Dendritic cell treated with granulocyte-macrophage colony-stimulating factor and Interleukin-4, amounts not matched to agents 40 ng/mL and 50 ng/mL, for 4 days (primary cell): ENCODE measurements at regions not wholly inside any gene's neighbourhood (a gene's known extent, or its start where the extent isn't known, plus 50 kb on each side); places are given as distances from the start of the nearest gene placed in this dataset.

Source experiments
- H3K27ac Mint-ChIP-seq: one replicate; pipeline ENCODE4 v1.8.0; 2022; ENCODE audit warnings: mild to moderate bottlenecking, mixed read lengths
- H3K27me3 Mint-ChIP-seq: one replicate; pipeline ENCODE4 v1.8.0; 2022; ENCODE audit warnings: mild to moderate bottlenecking, mixed read lengths
- H3K36me3 Mint-ChIP-seq: one replicate; pipeline ENCODE4 v1.8.0; 2022; ENCODE audit warnings: low read depth, mixed read lengths
- H3K4me1 Mint-ChIP-seq: one replicate; pipeline ENCODE4 v1.8.0; 2022; ENCODE audit warnings: low read depth, mixed read lengths
- H3K4me3 Mint-ChIP-seq: one replicate; pipeline ENCODE4 v1.8.0; 2022; ENCODE audit warnings: mild to moderate bottlenecking, moderate library complexity, mixed read lengths
- H3K9me3 Mint-ChIP-seq: one replicate; pipeline ENCODE4 v1.8.0; 2022; ENCODE audit warnings: mixed read lengths
- intact Hi-C: fragments of 100-400 bp; cut with micrococcal nuclease; formaldehyde crosslinking; loops from one replicate; pipeline ENCODE4 v1.15.0; 2022

- no peak overlapping the region for H3K27ac Mint-ChIP-seq
- H3K4me3 Mint-ChIP-seq: no peak overlapping the region
- H3K36me3 Mint-ChIP-seq: no peaks in the 10 kb centered on the region
- H3K9me3 Mint-ChIP-seq: no peaks in the 10 kb centered on the region
- intact Hi-C loops: no loop called here
- H3K4me1 Mint-ChIP-seq: no peaks in the 10 kb centered on the region
- H3K27me3 Mint-ChIP-seq: no peaks in the 10 kb centered on the region
Measured at GRCh38 chr2:129909651-129910418, 69.6 kb upstream of the RAB6C start.

- no peaks in the 10 kb centered on the region for H3K27me3 Mint-ChIP-seq
- intact Hi-C loops: no loop called here
Measured at GRCh38 chr2:129910446-129911362, 68.8 kb upstream of the RAB6C start.

GRCh38 chr2:129911363-129912065 is 68.0 kb upstream of the RAB6C start:
- H3K4me3 Mint-ChIP-seq: no peak overlapping the region
- H3K9me3 Mint-ChIP-seq: no peaks in the 10 kb centered on the region
- no peaks in the 10 kb centered on the region for H3K4me1 Mint-ChIP-seq
- H3K27ac Mint-ChIP-seq: no peak overlapping the region
- intact Hi-C loops: no loop called here
- H3K27me3 Mint-ChIP-seq: no peaks in the 10 kb centered on the region
- H3K36me3 Mint-ChIP-seq: no peaks in the 10 kb centered on the region

More at GRCh38 chr2:129910446-129911362, 68.8 kb upstream of the RAB6C start:
- H3K36me3 Mint-ChIP-seq: no peaks in the 10 kb centered on the region
- no peak overlapping the region for H3K4me3 Mint-ChIP-seq
- H3K27ac Mint-ChIP-seq: no peak overlapping the region
- no peaks in the 10 kb centered on the region for H3K9me3 Mint-ChIP-seq
- no peaks in the 10 kb centered on the region for H3K4me1 Mint-ChIP-seq

- Mint-ChIP-seq H3K27ac (no peak overlapping the region), H3K4me3 (no peak overlapping the region), H3K9me3 (no peaks in the 10 kb centered on the region), H3K36me3 (no peaks in the 10 kb centered on the region), H3K27me3 (no peaks in the 10 kb centered on the region), H3K4me1 (no peaks in the 10 kb centered on the region)
- intact Hi-C loops: no loop called here
Measured at GRCh38 chr2:129912066-129912820, 67.2 kb upstream of the RAB6C start.

GRCh38 chr2:129912871-129913694 is 66.4 kb upstream of the RAB6C start:
- Mint-ChIP-seq H3K27ac (no peak overlapping the region), H3K27me3 (no peaks in the 10 kb centered on the region), H3K36me3 (no peaks in the 10 kb centered on the region), H3K9me3 (peaks cover 7% of the 10 kb centered on the region), H3K4me1 (no peaks in the 10 kb centered on the region), H3K4me3 (no peak overlapping the region)
- intact Hi-C loops: no loop called here

- no peaks in the 10 kb centered on the region for H3K4me1 Mint-ChIP-seq
- H3K36me3 Mint-ChIP-seq: no peaks in the 10 kb centered on the region
- peaks cover 15% of the 10 kb centered on the region for H3K9me3 Mint-ChIP-seq
- H3K4me3 Mint-ChIP-seq: no peak overlapping the region
- H3K27me3 Mint-ChIP-seq: peaks cover 2% of the 10 kb centered on the region
- intact Hi-C loops: no loop called here
- no peak overlapping the region for H3K27ac Mint-ChIP-seq
Measured at GRCh38 chr2:129913695-129914495, 65.6 kb upstream of the RAB6C start.

GRCh38 chr2:129914538-129915302 is 64.7 kb upstream of the RAB6C start:
- Mint-ChIP-seq H3K4me1 (no peaks in the 10 kb centered on the region), H3K36me3 (no peaks in the 10 kb centered on the region), H3K27ac (no peak overlapping the region), H3K9me3 (peaks cover 23% of the 10 kb centered on the region), H3K4me3 (no peak overlapping the region), H3K27me3 (peaks cover 4% of the 10 kb centered on the region)
- intact Hi-C loops: no loop called here

- no peaks in the 10 kb centered on the region for H3K4me1 Mint-ChIP-seq
- H3K27me3 Mint-ChIP-seq: peaks cover 4% of the 10 kb centered on the region
- H3K4me3 Mint-ChIP-seq: no peak overlapping the region
- intact Hi-C loops: no loop called here
- no peak overlapping the region for H3K27ac Mint-ChIP-seq
- H3K9me3 Mint-ChIP-seq: peaks cover 24% of the 10 kb centered on the region
- no peaks in the 10 kb centered on the region for H3K36me3 Mint-ChIP-seq
Measured at GRCh38 chr2:129915303-129915840, 64.1 kb upstream of the RAB6C start.

GRCh38 chr2:129918604-129919003 is 60.9 kb upstream of the RAB6C start:
- Mint-ChIP-seq H3K27me3 (peaks cover 24% of the 10 kb centered on the region), H3K9me3 (peaks cover 24% of the 10 kb centered on the region), H3K4me3 (no peak overlapping the region), H3K27ac (no peak overlapping the region), H3K4me1 (no peaks in the 10 kb centered on the region), H3K36me3 (no peaks in the 10 kb centered on the region)
- intact Hi-C loops: no loop called here

- H3K9me3 Mint-ChIP-seq: peaks cover 22% of the 10 kb centered on the region
- no peak overlapping the region for H3K4me3 Mint-ChIP-seq
- no peak overlapping the region for H3K27ac Mint-ChIP-seq
- peaks cover 27% of the 10 kb centered on the region for H3K27me3 Mint-ChIP-seq
- intact Hi-C loops: no loop called here
- H3K36me3 Mint-ChIP-seq: no peaks in the 10 kb centered on the region
- H3K4me1 Mint-ChIP-seq: no peaks in the 10 kb centered on the region
Measured at GRCh38 chr2:129922571-129923264, 56.7 kb upstream of the RAB6C start.
